ENCODE measurements at regions not wholly inside any gene's neighbourhood (a gene's known extent, or its start where the extent isn't known, plus 50 kb on each side); places are given as distances from the start of the nearest gene placed in this dataset.

GRCh38 chr6:7004581-7005297 is 103.0 kb upstream of the RREB1 start:
- CTCF ChIA-PET: no interaction called here
- POLR2A ChIA-PET: no interaction called here
- no peak for DNase-seq (ENCODE audit: extremely low spot score)
- TF ChIP-seq L3MBTL2 (conservative IDR thresholded peaks at IDR 0.05) (no peak), CTBP1 (IDR thresholded peaks at IDR 0.05; ENCODE audit: borderline replicate concordance) (no peak), ZNF384 (IDR thresholded peaks at IDR 0.05) (no peak), SUZ12 (IDR thresholded peaks at IDR 0.05) (no peak), FOXK2 (IDR thresholded peaks at IDR 0.05) (no peak), ARNT (IDR thresholded peaks at IDR 0.05) (no peak), PKNOX1 (IDR thresholded peaks at IDR 0.05) (no peak), FOXA1 (IDR thresholded peaks at IDR 0.05) (no peak), HDGF (IDR thresholded peaks at IDR 0.05; ENCODE audit: borderline replicate concordance) (no peak), FOXM1 (IDR thresholded peaks at IDR 0.05; ENCODE audit: borderline replicate concordance) (no peak), ELF4 (IDR thresholded peaks at IDR 0.05) (no peak), SP1 (IDR thresholded peaks at IDR 0.05) (no peak), LEF1 (IDR thresholded peaks at IDR 0.05; ENCODE audit: borderline replicate concordance) (no peak), NFRKB (IDR thresholded peaks at IDR 0.05) (no peak), TARDBP (IDR thresholded peaks at IDR 0.05) (no peak), BHLHE40 (IDR thresholded peaks at IDR 0.05; ENCODE audit: borderline replicate concordance) (no peak)

GRCh38 chr6:7006515-7007191 is 101.1 kb upstream of the RREB1 start:
- ChIA-PET POLR2A (no interaction called here), CTCF (no interaction called here)

GRCh38 chr6:7008451-7008988 is 99.2 kb upstream of the RREB1 start:
- ChIA-PET POLR2A (no interaction called here), CTCF (no interaction called here)
- no peak for TF ChIP-seq SP1 (IDR thresholded peaks at IDR 0.05)
- no peak for TF ChIP-seq CTBP1 (IDR thresholded peaks at IDR 0.05; ENCODE audit: borderline replicate concordance)
- TF ChIP-seq TARDBP (IDR thresholded peaks at IDR 0.05): no peak
- no peak for TF ChIP-seq LEF1 (IDR thresholded peaks at IDR 0.05; ENCODE audit: borderline replicate concordance)
- TF ChIP-seq FOXM1 (IDR thresholded peaks at IDR 0.05; ENCODE audit: borderline replicate concordance): no peak
- no peak for TF ChIP-seq FOXA1 (IDR thresholded peaks at IDR 0.05)
- no peak for TF ChIP-seq SUZ12 (IDR thresholded peaks at IDR 0.05)
- DNase-seq (ENCODE audit: extremely low spot score): no peak

More at GRCh38 chr6:7006515-7007191, 101.1 kb upstream of the RREB1 start:
- TF ChIP-seq L3MBTL2 (conservative IDR thresholded peaks at IDR 0.05): no peak
- TF ChIP-seq SUZ12 (IDR thresholded peaks at IDR 0.05): no peak
- no peak for TF ChIP-seq TARDBP (IDR thresholded peaks at IDR 0.05)
- no peak for TF ChIP-seq ELF4 (IDR thresholded peaks at IDR 0.05)
- TF ChIP-seq SP1 (IDR thresholded peaks at IDR 0.05): no peak
- no peak for TF ChIP-seq BHLHE40 (IDR thresholded peaks at IDR 0.05; ENCODE audit: borderline replicate concordance)
- TF ChIP-seq FOXK2 (IDR thresholded peaks at IDR 0.05): no peak
- no peak for TF ChIP-seq LEF1 (IDR thresholded peaks at IDR 0.05; ENCODE audit: borderline replicate concordance)
- no peak for TF ChIP-seq PKNOX1 (IDR thresholded peaks at IDR 0.05)
- no peak for TF ChIP-seq FOXM1 (IDR thresholded peaks at IDR 0.05; ENCODE audit: borderline replicate concordance)
- no peak for TF ChIP-seq FOXA1 (IDR thresholded peaks at IDR 0.05)
- TF ChIP-seq HDGF (IDR thresholded peaks at IDR 0.05; ENCODE audit: borderline replicate concordance): no peak
- TF ChIP-seq ARNT (IDR thresholded peaks at IDR 0.05): no peak
- TF ChIP-seq NFRKB (IDR thresholded peaks at IDR 0.05): no peak
- no peak for TF ChIP-seq CTBP1 (IDR thresholded peaks at IDR 0.05; ENCODE audit: borderline replicate concordance)
- TF ChIP-seq ZNF384 (IDR thresholded peaks at IDR 0.05): no peak
- no peak for DNase-seq (ENCODE audit: extremely low spot score)

- no peak for TF ChIP-seq LEF1 (IDR thresholded peaks at IDR 0.05; ENCODE audit: borderline replicate concordance)
- TF ChIP-seq ARNT (IDR thresholded peaks at IDR 0.05): no peak
- no peak for TF ChIP-seq BHLHE40 (IDR thresholded peaks at IDR 0.05; ENCODE audit: borderline replicate concordance)
- no peak for TF ChIP-seq FOXK2 (IDR thresholded peaks at IDR 0.05)
- TF ChIP-seq NFRKB (IDR thresholded peaks at IDR 0.05): no peak
- TF ChIP-seq FOXA1 (IDR thresholded peaks at IDR 0.05): no peak
- TF ChIP-seq ELF4 (IDR thresholded peaks at IDR 0.05): no peak
- no peak for TF ChIP-seq SP1 (IDR thresholded peaks at IDR 0.05)
- no peak for TF ChIP-seq FOXM1 (IDR thresholded peaks at IDR 0.05; ENCODE audit: borderline replicate concordance)
- no peak for TF ChIP-seq TARDBP (IDR thresholded peaks at IDR 0.05)
- no peak for TF ChIP-seq PKNOX1 (IDR thresholded peaks at IDR 0.05)
- TF ChIP-seq ZNF384 (IDR thresholded peaks at IDR 0.05): no peak
- no peak for TF ChIP-seq L3MBTL2 (conservative IDR thresholded peaks at IDR 0.05)
- TF ChIP-seq HDGF (IDR thresholded peaks at IDR 0.05; ENCODE audit: borderline replicate concordance): no peak
- DNase-seq (ENCODE audit: extremely low spot score): no peak
- ChIA-PET POLR2A (no interaction called here), CTCF (no interaction called here)
Measured at GRCh38 chr6:7016226-7016625, 91.5 kb upstream of the RREB1 start.

GRCh38 chr6:7021301-7021700 is 86.5 kb upstream of the RREB1 start:
- TF ChIP-seq SUZ12 (IDR thresholded peaks at IDR 0.05) (no peak), ELF4 (IDR thresholded peaks at IDR 0.05) (no peak), ARNT (IDR thresholded peaks at IDR 0.05) (no peak), PKNOX1 (IDR thresholded peaks at IDR 0.05) (no peak), TARDBP (IDR thresholded peaks at IDR 0.05) (no peak), LEF1 (IDR thresholded peaks at IDR 0.05; ENCODE audit: borderline replicate concordance) (no peak), BHLHE40 (IDR thresholded peaks at IDR 0.05; ENCODE audit: borderline replicate concordance) (no peak), FOXA1 (IDR thresholded peaks at IDR 0.05) (no peak), L3MBTL2 (conservative IDR thresholded peaks at IDR 0.05) (no peak), FOXK2 (IDR thresholded peaks at IDR 0.05) (no peak), FOXM1 (IDR thresholded peaks at IDR 0.05; ENCODE audit: borderline replicate concordance) (no peak), SP1 (IDR thresholded peaks at IDR 0.05) (no peak), NFRKB (IDR thresholded peaks at IDR 0.05) (no peak)
- POLR2A ChIA-PET: no interaction called here
- CTCF ChIA-PET: no interaction called here
- no peak for DNase-seq (ENCODE audit: extremely low spot score)

All from HEK293T (cell line).